Spleen (tissue), 7 donors: ENCODE measurements at regions not wholly inside any gene's neighbourhood (a gene's known extent, or its start where the extent isn't known, plus 50 kb on each side); places are given as distances from the start of the nearest gene placed in this dataset.

Experiments used
- CTCF ChIP-seq, 11 experiments: fragments of 200-600 bp in 7 of 11; fragments of 450-650 bp in 4 of 11; sonication (generic) in 4 of 11; IDR thresholded peaks in 8 of 11; conservative IDR thresholded peaks in 3 of 11; 1 replicate in 7 of 11; 2 replicates in 4 of 11; pipeline versions ENCODE4 v1.4.0 to v1.8.0; 2016 to 2021; ENCODE audit warnings: antibody characterized with exemption in 11 of 11, inconsistent platforms in 4 of 11, mild to moderate bottlenecking in 1 of 11
- POLR2A ChIP-seq, 3 donors: fragments of 450-650 bp; IDR thresholded peaks; one replicate each; pipeline ENCODE4 v1.5.1; 2017; ENCODE audit warnings: antibody characterized with exemption in 3 of 3, mild to moderate bottlenecking in 1 of 3
- POLR2AphosphoS5 ChIP-seq, 3 donors: sonication (generic); formaldehyde crosslinking; IDR thresholded peaks; one replicate each; pipeline ENCODE4 v1.5.1; 2017; ENCODE audit warnings: antibody characterized with exemption in 3 of 3
- donor health status: DM: no; HTN: no; CAD: no; lungs with moderate emphysema.
- donor health status: DM: no; HTN: no; CAD: no.
- donor health status: DM: no; HTN: no; CAD: no.

GRCh38 chr11:106311531-106312230, 234.2 kb downstream of the AASDHPPT start:
- TF ChIP-seq CTCF (IDR thresholded peaks at IDR 0.05 in 8 of 11, conservative IDR thresholded peaks at IDR 0.05 in 3 of 11), result no peak
- TF ChIP-seq POLR2A (IDR thresholded peaks at IDR 0.05), result no peak
- no peak for TF ChIP-seq POLR2AphosphoS5 (IDR thresholded peaks at IDR 0.05)
